22Rv1 (cell line): ENCODE measurements at regions not wholly inside any gene's neighbourhood (a gene's known extent, or its start where the extent isn't known, plus 50 kb on each side); places are given as distances from the start of the nearest gene placed in this dataset.

Experiments
- ZFX ChIP-seq: fragments of 450-650 bp; IDR thresholded peaks from 2 replicates; pipeline ENCODE4 v1.6.1; 2017; ENCODE audit warnings: antibody characterized with exemption, borderline replicate concordance
- TF ChIP-seq, protein P1 (sequence below): fragments of 450-650 bp; IDR thresholded peaks from 2 replicates; pipeline ENCODE4 v1.5.1; 2017; ENCODE audit warnings: mild to moderate bottlenecking

DNA sequence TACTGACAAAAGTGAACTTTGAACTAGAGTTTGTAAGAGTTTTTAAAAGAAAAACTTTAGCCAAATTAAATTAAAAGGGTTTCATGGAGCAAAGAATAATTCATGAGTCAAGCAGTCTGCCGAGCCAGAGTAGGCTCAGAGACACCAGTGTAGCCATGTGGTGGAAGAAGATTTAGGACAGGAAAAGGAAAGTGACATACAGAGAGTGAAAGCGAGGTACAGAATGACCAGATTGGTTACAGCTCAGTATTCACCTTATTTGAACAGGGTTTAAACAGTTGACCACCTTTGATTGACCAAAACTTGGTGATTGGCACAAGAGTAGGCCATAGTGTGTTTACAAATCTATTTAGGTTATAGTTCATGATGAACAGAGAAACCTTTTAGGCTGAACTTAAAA, 377.8 kb downstream of the KLHL4 start:
- TF ChIP-seq, protein P1, sequence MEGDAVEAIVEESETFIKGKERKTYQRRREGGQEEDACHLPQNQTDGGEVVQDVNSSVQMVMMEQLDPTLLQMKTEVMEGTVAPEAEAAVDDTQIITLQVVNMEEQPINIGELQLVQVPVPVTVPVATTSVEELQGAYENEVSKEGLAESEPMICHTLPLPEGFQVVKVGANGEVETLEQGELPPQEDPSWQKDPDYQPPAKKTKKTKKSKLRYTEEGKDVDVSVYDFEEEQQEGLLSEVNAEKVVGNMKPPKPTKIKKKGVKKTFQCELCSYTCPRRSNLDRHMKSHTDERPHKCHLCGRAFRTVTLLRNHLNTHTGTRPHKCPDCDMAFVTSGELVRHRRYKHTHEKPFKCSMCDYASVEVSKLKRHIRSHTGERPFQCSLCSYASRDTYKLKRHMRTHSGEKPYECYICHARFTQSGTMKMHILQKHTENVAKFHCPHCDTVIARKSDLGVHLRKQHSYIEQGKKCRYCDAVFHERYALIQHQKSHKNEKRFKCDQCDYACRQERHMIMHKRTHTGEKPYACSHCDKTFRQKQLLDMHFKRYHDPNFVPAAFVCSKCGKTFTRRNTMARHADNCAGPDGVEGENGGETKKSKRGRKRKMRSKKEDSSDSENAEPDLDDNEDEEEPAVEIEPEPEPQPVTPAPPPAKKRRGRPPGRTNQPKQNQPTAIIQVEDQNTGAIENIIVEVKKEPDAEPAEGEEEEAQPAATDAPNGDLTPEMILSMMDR = no peak
- TF ChIP-seq ZFX = no peak
